Testis (tissue), 2 donors: ENCODE measurements at regions not wholly inside any gene's neighbourhood (a gene's known extent, or its start where the extent isn't known, plus 50 kb on each side); places are given as distances from the start of the nearest gene placed in this dataset.
"Not testable (repeated sequence)": the region's sequence is repeated elsewhere in the genome, so short reads cannot be mapped to it uniquely, and the experiment has no call there.

Experiments used
- CTCF ChIP-seq, 3 experiments: fragments of 450-650 bp in 2 of 3; fragments of 200-600 bp in 1 of 3; sonication (generic) in 1 of 3; IDR thresholded peaks; one replicate each; pipeline ENCODE4 v1.5.1; 2016 to 2019; ENCODE audit warnings: antibody characterized with exemption in 3 of 3, mild to moderate bottlenecking in 2 of 3, moderate library complexity in 1 of 3
- POLR2A ChIP-seq: fragments of 450-650 bp; IDR thresholded peaks from one replicate; pipeline ENCODE4 v1.6.1; 2017; ENCODE audit warnings: antibody characterized with exemption, mild to moderate bottlenecking, moderate library complexity

DNA sequence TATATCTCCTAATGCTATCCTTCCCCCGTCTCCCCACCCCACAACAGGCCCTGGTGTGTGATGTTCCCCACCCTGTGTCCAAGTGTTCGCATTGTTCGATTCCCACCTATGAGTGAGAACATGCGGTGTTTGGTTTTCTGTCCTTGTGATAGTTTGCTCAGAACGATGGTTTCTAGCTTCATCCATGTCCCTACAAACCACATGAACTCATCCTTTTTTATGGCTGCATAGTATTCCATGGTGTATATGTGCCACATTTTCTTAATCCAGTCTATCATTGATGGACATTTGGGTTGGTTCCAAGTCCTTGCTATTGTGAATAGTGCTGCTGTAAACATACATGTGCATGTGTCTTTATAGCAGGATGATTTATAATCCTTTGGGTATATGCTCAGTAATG lies 79.1 kb upstream of the NAA35 start:
- TF ChIP-seq CTCF (IDR thresholded peaks at IDR 0.05); POLR2A: not testable (repeated sequence)
